GM10266 (cell line): ENCODE measurements at regions not wholly inside any gene's neighbourhood (a gene's known extent, or its start where the extent isn't known, plus 50 kb on each side); places are given as distances from the start of the nearest gene placed in this dataset.

Experiments used
- DNase-seq: peaks from one replicate; pipeline ENCODE4 v3.0.0; 2012; ENCODE audit errors: extremely low spot score
- CTCF ChIP-seq: IDR thresholded peaks from 2 replicates; pipeline ENCODE4 v1.5.1; 2012; ENCODE audit warnings: mild to moderate bottlenecking, low read depth; ENCODE audit not compliant: control insufficient read depth, insufficient read depth; ENCODE audit errors: missing control alignments

GRCh38 chr11:71109586-71109985, 142.8 kb downstream of the SHANK2 start:
- TF ChIP-seq CTCF = no peak
- no peak for DNase-seq

GRCh38 chr11:71109186-71109585, 143.2 kb downstream of the SHANK2 start:
- TF ChIP-seq CTCF = no peak
- DNase-seq = no peak

- TF ChIP-seq CTCF = no peak
- DNase-seq = no peak
Observed at GRCh38 chr11:71108013-71108865, 144.1 kb downstream of the SHANK2 start.

- TF ChIP-seq CTCF = no peak
- no peak for DNase-seq
Observed at GRCh38 chr11:71106671-71107070, 145.7 kb downstream of the SHANK2 start.

GRCh38 chr11:71103266-71103665, 149.1 kb downstream of the SHANK2 start:
- no peak for DNase-seq
- no peak for TF ChIP-seq CTCF

- no peak for DNase-seq
- no peak for TF ChIP-seq CTCF
Observed at GRCh38 chr11:71102251-71102995, 150.0 kb downstream of the SHANK2 start.

GRCh38 chr11:71101606-71102005, 150.8 kb downstream of the SHANK2 start:
- no peak for TF ChIP-seq CTCF
- DNase-seq = no peak
